CD1c-positive myeloid dendritic cell (primary cell): ENCODE measurements at regions not wholly inside any gene's neighbourhood (a gene's known extent, or its start where the extent isn't known, plus 50 kb on each side); places are given as distances from the start of the nearest gene placed in this dataset.

ENCODE experiments used
- DNase-seq: peaks from one replicate; pipeline ENCODE4 v3.0.0-alpha.2; 2016; ENCODE audit errors: extremely low spot score

DNA sequence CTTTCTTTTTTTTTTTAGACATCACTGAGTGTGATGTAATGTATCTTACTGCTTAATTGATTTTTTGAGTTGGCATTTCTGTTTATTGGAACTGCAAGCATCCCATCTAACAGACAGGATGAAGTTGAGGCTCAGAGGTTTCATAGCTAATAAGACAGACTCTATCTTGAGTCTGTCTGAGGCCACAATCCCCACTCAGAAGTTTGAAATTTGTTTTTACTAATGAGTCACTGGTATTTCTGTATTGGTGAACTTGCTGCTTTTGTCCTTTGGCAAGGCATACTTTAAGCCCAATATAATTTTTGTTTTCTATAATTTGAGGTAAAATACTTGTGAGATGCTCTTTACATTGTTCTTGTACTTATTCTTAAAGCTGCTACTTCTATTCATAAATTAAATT lies 491.2 kb downstream of the PSAT1 start:
- DNase-seq: no peak

DNA sequence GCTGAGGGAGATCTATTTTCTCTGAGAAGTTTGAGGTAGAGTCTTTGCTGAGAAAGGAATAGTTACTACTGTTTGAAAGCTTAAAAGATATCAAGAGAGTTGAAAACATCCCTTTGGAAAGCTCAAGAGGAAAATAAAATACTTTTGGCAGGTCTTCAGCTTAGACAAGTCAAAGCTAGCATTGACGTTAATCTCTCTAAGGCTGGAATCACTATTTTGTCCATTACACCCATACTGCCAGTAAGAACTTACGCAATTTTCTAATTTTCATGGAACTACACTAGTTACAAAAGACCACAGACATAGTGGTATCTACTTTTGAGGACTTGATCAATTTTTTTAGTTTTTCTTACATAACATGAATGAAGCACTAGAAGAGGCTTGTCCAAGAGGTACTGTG lies 494.9 kb downstream of the PSAT1 start:
- DNase-seq: no peak

DNA sequence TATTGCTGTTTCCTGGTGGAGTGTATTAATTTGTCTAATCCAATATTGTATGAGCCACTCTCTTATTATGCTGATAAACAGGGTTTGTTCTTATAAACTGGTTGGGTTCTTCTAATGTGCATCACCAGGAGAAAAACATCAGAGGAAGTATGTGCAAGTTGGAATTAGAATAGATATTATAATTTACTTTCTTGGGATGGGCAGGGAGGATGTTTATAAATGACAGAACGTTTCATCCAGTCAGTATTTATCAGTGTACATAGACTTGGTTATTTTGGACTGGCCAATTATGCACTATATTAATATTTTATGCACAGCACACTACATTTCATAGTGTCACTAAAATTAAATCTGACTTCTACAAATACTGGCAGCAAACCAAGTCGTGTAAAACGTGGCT lies 495.8 kb downstream of the PSAT1 start:
- DNase-seq: no peak

DNA sequence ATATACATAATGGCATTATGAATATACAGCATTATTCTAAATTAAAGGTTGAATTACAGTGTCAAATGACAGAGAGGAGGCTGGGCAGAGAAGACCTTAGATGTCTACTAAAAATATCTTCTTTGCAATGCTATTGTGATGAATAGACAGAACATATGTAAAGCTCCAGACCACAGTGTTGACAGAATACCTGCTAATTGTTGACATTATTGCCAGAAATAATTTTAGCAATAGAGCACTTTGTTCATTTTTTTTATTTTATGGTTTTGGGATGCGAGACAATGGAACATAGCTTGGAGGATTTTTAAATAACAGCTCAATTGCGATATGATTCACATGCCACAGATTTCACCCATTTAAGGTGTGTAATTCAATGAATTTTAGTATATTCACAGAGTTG lies 508.8 kb downstream of the PSAT1 start:
- no peak for DNase-seq

DNA sequence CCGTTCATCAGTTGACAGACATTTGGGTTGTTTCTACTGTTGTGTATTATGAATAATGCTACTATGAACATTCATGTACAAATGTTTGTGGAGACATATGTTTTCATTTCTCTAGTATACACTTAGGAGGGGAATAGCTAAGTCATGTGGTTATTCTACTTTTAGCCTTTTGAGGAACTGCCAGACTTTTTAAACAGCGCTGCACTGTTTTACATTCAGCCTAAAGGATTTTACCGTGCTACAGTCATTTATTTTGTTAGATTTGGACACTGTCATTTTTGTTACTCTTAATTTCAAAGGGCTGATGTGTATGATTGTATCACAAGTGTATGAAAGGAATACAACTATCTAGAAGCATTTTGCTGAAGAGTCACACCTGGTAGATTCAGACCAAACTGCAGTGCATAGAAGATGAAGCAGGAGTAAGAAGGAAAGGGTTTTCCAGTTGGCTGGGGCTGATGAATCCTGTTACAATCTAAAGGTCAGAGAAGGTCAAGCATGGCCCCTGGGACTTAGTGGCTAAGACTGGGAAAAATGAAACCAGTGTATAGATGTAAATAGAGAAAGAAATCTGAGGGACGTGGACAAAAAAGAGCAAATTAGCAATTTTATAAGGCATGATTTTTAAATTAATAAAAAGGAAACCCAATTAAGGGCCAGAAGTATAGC lies 509.7 kb downstream of the PSAT1 start:
- no peak for DNase-seq

DNA sequence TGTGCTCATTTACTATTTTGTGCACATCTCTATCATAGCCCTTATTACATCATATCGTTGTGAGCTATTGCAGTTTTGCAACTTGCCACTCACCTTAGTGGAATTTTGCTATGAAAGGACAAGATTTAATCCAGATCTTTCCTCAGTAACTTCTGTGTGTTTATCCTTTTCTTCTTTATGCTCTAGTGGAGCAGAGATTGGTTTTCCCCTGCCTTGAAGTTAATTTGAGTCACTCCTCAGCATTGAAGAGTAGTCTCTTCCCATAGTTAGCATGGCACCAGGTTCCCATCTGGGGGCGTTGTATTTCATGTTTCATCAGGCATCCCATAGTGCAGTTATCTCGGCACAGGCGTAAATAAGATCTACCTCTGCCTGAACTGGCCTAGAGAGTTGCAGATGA lies 510.4 kb downstream of the PSAT1 start:
- no peak for DNase-seq

DNA sequence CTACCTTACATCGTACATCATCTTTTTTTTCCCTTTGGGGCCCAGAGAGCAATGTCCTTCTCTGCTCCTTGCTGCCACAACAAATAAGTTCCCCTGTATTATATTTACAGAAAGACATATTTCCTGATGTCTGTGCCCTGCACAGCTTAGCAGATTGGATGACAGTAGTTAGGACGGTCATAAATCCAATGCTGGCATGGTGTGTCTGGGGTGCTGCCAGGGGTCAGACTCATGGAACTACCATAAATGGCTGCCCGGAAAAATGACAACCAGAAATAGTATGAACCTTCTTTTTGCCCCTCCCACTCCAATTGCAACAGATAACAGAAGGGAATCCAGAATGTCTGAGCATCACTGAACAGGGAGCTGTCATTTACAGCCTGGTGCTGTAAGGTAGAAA lies 511.1 kb downstream of the PSAT1 start:
- DNase-seq: no peak

DNA sequence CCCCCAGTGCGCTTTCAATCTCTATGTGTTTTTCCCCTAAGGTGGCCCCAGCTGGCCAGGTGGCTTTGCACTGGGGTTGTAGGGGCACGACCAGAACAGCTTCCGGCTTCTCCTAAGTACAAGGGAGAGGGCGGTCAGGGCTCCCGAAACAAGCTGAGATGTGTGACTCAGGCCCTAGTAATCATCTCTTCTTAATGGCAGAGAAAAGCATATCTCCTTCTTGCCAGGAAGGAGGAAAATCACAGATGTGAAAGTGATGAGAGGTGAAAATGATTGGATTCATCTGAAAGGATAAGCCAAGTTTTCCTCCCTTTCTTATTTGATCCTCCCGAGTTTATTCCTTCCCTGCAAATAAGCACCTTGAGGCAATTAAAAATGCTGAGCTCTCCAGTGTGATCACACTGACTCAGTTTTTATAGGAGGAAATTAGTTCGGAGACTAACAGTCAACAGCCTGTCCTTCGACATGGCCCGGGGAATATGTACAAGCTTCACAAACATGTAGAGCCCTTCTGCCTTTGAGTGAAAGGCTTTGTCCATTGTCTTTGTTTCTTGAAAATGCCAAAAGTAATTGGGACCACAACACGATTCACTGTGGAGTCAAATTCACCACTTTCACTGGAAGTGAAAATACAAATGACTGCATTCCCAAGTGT lies 514.8 kb downstream of the PSAT1 start:
- DNase-seq: no peak

DNA sequence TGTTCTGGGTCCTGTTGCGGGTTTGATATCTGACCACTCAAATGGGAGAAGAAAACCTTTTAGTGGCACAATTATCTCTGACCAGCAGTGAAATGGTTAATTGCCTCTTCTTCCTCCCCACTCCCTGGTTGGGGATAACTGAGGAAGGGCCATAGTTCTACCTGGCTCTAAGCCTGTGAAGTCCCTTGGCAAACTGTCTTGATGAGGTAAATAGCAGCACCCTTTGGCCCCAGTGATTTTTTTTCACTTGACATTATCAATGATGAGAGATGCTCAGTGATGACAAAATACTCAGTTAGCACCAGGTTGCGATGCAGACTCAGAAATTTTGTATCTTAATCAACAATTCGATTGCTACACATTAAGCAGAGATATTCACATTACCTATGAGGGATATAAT lies 515.7 kb downstream of the PSAT1 start:
- DNase-seq: no peak

DNA sequence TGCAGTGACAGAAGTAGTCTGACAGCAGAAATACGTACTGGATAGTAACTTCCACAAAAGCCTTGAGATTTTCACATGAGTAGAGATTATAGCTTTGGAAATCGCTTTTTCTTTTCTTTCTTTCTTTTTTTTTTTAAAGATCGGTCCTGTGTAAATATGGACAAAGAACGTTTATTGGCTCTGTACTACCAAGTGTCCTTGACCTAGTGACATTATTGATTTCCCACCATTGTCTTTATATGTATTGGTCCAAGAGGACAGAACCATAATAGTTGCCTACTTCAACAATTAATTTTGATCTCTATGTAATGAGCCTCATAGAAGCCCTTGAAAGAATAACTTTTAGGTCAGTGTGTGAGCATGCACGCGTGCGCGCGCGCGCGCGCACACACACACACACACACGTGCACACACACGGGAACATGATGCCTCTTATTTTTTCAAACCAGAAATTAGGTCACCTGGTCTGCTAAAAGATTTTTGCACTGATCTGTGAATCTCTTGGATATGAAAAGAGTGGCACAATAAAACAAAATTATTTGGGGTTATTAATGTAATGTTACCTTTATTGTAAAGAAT lies 516.8 kb downstream of the PSAT1 start:
- no peak for DNase-seq

DNA sequence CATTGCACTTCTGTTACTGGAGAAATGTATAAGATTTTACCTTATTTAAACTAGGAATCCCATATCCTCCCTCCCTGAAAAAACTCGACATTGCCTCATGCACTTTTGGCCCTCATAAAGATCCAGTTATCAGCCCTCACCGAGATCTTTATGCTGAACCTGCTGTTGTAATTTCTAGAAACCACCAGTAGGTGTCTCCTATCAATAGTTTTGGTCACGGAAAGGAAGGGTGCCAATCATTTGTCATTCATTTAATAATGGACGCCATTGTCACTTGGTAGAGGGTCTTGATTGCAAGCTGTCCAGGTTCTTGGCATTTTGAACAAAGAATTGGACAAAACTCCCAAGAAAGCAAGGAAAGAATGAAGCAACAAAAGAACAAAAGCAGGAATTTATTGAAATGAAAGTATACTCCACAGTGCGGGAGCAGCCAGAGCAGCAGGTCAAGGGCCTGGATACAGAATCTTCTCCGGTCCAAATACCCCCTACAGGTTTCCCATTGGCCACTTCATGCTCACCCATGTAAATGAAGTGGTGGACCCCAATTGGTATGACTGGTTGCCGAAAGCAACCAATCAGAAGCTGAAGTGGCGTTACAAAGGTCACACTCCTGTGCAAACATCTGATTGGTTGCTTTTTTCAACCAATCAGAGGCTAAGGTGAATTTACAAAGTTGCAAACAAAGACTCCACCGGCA lies 524.3 kb downstream of the PSAT1 start:
- DNase-seq: peak; percentile 32

DNA sequence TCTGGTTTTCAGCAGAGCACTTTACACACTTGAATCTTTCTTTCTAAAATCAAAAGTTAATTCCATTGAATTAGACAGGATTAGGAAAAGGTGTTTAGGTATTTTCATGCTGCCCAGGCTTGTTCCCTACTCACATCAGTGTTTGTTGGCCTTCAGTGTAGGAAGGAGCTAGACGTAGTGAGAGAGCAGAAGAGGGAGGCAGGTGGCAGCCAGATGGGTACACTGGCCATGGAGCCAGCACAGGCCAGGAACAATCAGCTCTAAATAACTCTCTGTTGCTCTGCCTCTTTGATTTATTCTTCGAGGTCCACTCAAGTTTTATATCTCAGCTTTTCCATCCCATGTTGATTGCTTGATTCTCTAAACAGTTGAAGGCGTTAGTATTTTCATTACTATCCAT lies 529.6 kb downstream of the PSAT1 start:
- DNase-seq: no peak

DNA sequence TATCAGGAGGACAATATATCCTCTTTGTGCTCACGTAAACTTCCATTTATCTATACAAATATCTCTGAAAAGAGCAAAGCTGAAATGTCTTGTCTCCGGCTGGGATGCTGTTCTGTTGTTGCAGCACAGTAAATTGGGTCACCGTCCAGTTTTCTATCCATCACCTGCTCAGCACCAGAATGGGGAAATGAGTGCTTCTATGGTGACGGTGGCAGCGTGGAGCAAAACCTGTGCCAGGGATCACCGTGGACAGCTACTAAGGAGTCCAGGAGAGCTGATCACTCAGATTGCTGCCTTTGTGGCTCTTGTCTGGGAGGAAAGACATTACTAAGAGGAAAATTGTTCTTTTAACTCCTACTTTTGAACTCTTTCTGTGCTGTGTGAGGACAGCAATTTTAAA lies 531.6 kb downstream of the PSAT1 start:
- no peak for DNase-seq

DNA sequence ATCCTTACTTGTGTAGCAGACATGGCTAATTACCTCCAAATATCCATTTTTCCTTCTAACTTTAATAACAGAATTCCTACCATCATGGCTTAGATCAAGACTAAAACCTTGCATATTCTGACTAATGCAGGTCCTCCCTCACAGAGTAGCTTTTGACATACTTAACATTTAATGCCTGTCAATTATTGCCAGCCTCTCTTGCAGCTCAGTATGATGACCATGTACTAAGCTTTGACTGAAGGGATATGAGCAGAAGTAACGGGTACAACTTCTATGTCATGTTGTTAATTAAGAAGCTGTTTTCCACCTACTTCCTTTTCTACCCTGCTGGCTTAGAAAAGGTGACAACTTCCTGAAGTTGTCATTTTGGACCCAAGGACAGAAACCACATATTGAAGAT lies 533.4 kb downstream of the PSAT1 start:
- DNase-seq: no peak

DNA sequence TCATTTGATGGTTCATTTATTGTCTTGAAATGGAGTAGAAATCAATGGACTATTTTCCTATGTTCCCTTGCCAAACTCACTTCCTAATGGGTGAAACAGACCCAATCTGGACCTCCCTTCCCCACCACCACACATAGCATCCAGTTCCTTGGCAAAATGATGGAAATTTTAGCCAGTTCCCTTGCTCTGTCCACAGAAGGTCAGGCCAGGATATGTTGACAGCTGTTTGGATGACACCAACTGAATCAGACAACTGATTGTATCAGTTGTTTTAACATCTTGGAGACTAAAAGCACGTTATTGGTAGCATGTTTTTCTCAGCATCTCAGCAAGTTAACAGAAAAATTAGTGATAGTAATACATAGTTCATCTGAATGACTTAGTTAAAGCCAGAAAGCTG lies 534.8 kb downstream of the PSAT1 start:
- DNase-seq: no peak

DNA sequence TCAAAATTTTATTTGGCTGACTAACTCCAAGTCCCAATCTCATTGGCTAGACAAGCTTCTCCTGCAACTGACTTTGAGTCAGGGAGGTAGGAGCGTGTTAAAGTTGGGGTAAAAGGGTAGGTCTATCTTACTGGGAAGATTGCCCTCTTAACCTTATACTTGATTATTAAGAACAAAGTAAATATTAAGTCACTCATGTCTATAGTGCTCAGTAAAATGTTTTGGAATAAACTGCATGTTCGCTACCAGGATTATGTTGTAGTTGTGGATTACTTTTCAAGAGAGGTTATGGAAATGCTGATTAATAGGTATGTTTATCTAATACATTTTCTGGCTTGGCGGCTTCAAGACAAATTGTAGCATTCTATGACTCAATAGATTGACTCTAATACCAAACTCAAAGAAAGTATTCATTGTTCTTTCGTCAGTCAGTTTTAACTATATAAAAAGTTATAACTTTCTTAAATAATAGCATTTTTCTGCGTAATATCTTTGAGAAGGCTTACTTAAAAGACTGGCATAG lies 539.1 kb downstream of the PSAT1 start:
- DNase-seq: no peak

DNA sequence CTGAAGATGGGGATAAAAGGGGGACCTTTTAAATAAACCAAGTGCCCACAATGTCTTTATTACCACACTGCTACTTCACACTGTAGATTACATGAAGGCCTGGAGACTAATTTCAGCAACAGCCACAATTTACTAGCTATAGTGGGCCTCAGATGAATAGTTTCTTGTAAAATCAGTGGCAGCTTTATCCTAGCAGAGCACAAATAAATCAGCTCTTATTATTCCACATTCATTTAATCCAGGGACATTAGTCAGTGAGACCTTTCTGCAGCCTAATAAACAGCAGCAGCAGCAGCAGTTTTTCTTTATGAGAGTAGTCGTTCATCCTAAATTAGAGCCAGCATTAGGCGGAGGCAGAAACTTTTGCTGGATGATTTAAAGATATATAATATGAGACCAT lies 542.3 kb downstream of the PSAT1 start:
- no peak for DNase-seq

DNA sequence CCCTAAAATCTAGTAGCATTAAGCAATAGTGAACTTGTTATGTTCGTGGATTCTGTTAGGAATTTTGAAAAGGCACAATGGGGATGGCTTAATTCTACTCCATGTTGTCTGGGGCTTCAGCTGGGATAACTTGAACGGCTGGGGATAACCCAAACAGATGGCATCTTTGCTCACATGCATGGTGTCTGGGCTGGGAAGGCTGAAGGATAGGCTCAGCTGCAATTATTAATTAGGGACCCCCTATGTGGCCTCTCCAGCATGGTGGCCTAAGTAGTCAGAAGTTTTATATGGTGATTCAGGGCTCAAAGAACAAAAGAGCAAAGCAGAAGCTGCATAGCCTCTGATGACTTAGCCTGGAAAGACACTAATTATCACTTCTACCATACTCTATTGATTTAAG lies 551.1 kb downstream of the PSAT1 start:
- no peak for DNase-seq

DNA sequence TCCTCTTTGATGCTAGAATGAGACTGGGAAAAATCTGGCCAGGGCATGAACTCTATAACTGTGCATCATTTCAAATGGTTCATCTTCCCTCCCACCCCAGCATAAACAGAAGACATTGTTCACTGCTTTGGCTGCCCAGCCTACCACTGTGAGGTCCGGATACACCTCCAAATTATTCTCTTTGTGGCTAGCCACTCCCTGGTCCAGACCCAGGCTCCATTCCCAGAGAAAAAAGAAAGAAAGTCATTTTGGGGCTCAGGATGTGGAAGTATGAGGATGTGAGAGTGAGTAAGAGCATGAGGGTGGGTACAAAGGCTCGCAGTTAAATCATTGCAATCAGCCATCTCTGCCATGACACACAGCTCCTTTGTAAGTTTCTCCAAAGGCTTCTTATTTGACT lies 559.2 kb downstream of the PSAT1 start:
- DNase-seq: no peak

DNA sequence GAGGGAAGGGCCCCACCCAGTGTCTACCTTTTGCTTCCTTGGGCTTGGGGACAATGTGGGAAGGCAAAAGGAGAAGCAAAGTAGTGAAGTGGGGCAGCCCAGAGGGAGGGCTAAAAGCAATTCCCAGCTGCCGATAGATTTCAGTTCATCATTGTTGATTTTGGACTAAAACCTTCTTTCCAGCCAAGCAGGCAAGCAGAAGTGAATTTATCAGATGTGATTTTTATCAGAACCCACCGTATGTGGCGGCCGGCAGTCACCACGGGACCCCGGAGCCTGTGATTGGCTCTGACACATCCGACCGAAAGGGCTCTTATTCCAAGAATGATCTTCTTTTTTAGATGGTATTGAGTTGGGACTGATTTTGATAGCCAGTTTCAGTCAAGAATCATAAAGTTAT lies 559.9 kb downstream of the PSAT1 start:
- no peak for DNase-seq

DNA sequence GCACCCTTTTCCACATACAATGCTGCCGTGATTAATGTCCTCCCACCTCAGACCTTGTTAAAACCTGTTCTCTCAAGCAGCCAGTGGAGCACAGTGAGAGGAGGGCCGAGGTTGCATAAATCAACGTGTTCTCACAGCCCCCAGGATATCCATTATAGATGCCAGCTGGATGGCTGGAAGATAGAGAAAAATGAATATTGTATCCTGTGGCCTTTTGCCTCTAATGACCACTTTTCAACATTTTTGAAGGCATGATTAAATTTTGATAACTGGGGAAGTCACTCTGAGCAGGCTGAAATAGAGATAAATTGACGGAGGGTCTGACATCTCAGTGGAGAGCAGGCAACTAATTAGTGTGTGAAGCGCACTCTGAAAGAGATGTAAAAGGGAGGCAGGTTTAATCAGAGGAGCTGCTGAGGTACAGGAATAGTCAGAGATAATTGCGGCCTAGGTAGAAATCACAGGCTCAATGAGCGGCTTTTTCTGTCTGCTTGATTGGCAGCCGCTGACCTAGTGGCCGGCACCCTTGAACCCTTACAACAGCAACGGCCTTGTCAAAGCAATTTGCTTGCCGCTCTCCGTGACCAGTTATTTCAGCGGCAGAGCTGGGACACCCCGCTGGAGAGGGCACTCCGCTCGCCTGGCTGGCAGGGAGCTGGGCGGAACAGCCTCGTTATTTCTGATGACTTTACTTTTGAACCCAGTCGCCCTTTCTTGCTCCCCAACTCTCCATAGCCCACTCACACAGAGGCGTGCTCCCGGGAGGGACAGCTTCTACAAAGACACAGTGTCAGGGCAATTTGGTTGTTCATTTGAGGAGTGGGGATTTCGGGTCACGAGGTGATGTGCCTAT lies 560.7 kb downstream of the PSAT1 start:
- no peak for DNase-seq

DNA sequence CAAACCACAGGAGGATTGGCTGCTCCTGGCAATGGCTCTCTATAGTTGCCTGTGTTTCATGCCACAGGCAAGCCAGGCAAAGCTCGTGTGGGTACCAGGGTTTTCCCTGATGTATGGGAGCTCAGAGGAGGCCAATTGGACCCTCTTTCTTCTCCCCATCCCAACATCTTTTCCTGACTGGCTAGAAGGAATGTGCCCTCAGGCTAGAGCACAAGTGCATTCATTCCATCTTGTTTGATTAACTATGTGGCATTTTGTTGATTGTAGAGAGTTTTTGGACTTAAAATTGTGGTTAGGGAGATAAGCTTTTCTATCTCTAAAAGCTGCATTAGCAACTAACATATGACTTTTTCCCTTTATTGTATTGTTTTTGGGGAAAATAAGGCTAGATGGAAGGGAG lies 561.3 kb downstream of the PSAT1 start:
- no peak for DNase-seq
